ENCODE measurements at regions not wholly inside any gene's neighbourhood (a gene's known extent, or its start where the extent isn't known, plus 50 kb on each side); places are given as distances from the start of the nearest gene placed in this dataset.

- TF ChIP-seq USF1 (IDR thresholded peaks at IDR 0.05), result no peak
Observed at GRCh38 chr4:186915816-186916215, 192.2 kb upstream of the FAT1 start.

DNA sequence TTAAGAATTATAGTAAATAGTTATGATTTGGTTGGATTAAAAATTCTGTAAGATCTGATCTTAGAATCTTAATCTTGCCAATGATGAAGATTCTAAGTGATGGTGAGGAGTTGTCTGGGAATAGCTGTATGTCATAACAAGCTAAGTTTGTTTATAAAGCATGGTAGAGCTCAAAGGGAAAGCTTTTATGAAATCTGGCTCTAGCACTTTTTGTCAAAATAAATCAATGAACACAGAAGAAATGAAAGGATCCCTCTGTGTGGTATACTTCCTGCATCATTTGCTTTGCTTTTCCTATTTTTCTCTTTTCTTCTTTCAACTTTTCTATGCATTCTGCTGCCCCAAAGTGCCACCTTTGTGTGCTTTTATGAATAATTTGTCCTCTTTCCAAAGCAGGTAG lies 193.5 kb upstream of the FAT1 start:
- TF ChIP-seq NFIC (IDR thresholded peaks at IDR 0.05), result no peak
- no peak for TF ChIP-seq RAD21 (IDR thresholded peaks at IDR 0.05; ENCODE audit: low read depth)
- TF ChIP-seq, protein P1, sequence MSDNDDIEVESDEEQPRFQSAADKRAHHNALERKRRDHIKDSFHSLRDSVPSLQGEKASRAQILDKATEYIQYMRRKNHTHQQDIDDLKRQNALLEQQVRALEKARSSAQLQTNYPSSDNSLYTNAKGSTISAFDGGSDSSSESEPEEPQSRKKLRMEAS (IDR thresholded peaks at IDR 0.05), result no peak
- TF ChIP-seq YY1 (IDR thresholded peaks at IDR 0.05; ENCODE audit: low read depth), result no peak
- no peak for TF ChIP-seq TCF12 (IDR thresholded peaks at IDR 0.05; ENCODE audit: low read depth)
- TF ChIP-seq TEAD4 (IDR thresholded peaks at IDR 0.05), result no peak
- no peak for TF ChIP-seq EGR1 (IDR thresholded peaks at IDR 0.05)
- no peak for TF ChIP-seq ZBTB7A (IDR thresholded peaks at IDR 0.05; ENCODE audit: low read depth)
- TF ChIP-seq CREB1 (IDR thresholded peaks at IDR 0.05; ENCODE audit: low read depth), result no peak
- TF ChIP-seq USF1 (IDR thresholded peaks at IDR 0.05), result no peak
- TF ChIP-seq TAF1 (IDR thresholded peaks at IDR 0.05; ENCODE audit: low read depth), result no peak

DNA sequence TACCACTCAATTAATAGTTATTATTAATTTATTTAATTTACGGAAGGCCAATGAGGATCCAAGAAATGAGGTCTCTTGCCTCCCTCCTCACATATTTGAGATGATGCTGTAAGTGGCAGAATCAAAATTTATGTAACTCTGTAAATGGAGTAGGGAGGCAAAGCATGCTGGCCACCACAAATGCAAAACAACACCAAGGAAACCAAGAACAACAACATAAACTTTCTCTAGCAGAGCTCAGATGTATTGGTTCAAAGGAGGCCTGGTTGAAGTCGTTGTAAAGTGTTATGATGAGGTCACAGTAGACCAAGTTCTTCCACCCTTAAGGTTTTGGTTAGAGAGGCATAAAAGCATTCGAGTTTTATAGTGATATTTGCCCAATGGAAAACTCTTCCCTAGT lies 194.8 kb upstream of the FAT1 start:
- TF ChIP-seq TCF12 (IDR thresholded peaks at IDR 0.05; ENCODE audit: low read depth) (no peak), EP300 (IDR thresholded peaks at IDR 0.05; ENCODE audit: borderline replicate concordance) (no peak), EGR1 (IDR thresholded peaks at IDR 0.05) (no peak), FOXM1 (IDR thresholded peaks at IDR 0.05; ENCODE audit: borderline replicate concordance, low read depth) (no peak), CEBPB (IDR thresholded peaks at IDR 0.05) (no peak), RAD21 (IDR thresholded peaks at IDR 0.05; ENCODE audit: low read depth) (no peak), USF1 (IDR thresholded peaks at IDR 0.05) (no peak), YY1 (IDR thresholded peaks at IDR 0.05; ENCODE audit: low read depth) (no peak), ZBTB7A (IDR thresholded peaks at IDR 0.05; ENCODE audit: low read depth) (no peak), TEAD4 (IDR thresholded peaks at IDR 0.05) (no peak), CREB1 (IDR thresholded peaks at IDR 0.05; ENCODE audit: low read depth) (no peak), NFIC (IDR thresholded peaks at IDR 0.05) (no peak), TAF1 (IDR thresholded peaks at IDR 0.05; ENCODE audit: low read depth) (no peak)
- TF ChIP-seq, protein P1 (IDR thresholded peaks at IDR 0.05), result no peak
- TF ChIP-seq, protein P2, sequence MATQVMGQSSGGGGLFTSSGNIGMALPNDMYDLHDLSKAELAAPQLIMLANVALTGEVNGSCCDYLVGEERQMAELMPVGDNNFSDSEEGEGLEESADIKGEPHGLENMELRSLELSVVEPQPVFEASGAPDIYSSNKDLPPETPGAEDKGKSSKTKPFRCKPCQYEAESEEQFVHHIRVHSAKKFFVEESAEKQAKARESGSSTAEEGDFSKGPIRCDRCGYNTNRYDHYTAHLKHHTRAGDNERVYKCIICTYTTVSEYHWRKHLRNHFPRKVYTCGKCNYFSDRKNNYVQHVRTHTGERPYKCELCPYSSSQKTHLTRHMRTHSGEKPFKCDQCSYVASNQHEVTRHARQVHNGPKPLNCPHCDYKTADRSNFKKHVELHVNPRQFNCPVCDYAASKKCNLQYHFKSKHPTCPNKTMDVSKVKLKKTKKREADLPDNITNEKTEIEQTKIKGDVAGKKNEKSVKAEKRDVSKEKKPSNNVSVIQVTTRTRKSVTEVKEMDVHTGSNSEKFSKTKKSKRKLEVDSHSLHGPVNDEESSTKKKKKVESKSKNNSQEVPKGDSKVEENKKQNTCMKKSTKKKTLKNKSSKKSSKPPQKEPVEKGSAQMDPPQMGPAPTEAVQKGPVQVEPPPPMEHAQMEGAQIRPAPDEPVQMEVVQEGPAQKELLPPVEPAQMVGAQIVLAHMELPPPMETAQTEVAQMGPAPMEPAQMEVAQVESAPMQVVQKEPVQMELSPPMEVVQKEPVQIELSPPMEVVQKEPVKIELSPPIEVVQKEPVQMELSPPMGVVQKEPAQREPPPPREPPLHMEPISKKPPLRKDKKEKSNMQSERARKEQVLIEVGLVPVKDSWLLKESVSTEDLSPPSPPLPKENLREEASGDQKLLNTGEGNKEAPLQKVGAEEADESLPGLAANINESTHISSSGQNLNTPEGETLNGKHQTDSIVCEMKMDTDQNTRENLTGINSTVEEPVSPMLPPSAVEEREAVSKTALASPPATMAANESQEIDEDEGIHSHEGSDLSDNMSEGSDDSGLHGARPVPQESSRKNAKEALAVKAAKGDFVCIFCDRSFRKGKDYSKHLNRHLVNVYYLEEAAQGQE (IDR thresholded peaks at IDR 0.05; ENCODE audit: low read depth), result no peak

DNA sequence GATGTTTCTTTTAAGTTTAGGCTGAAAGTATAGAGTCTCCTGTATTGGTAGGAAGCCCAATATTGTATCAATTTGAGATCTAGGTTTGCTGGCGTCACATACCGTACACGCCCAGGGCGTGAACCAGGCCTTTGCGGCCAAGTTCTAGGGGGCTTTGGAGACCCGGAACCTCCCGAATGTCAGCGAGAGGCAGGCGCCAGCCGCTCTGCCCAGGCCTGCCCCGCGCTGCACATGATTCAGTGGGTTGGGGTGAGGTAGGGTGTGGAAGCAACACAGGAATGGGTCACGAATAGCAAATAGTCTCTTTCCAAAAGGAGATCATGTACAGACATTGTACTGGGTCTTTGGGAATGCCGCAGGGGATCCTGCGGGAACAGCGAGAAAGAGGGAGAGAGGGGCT lies 195.7 kb upstream of the FAT1 start:
- TF ChIP-seq TEAD4 (IDR thresholded peaks at IDR 0.05), result no peak
- TF ChIP-seq CREB1 (IDR thresholded peaks at IDR 0.05; ENCODE audit: low read depth), result no peak
- TF ChIP-seq YY1 (IDR thresholded peaks at IDR 0.05; ENCODE audit: low read depth), result no peak
- no peak for TF ChIP-seq TCF12 (IDR thresholded peaks at IDR 0.05; ENCODE audit: low read depth)
- no peak for TF ChIP-seq EP300 (IDR thresholded peaks at IDR 0.05; ENCODE audit: borderline replicate concordance)
- TF ChIP-seq, protein P1 (IDR thresholded peaks at IDR 0.05), result no peak
- TF ChIP-seq CEBPB (IDR thresholded peaks at IDR 0.05), result no peak
- TF ChIP-seq RAD21 (IDR thresholded peaks at IDR 0.05; ENCODE audit: low read depth), result no peak
- TF ChIP-seq FOXM1 (IDR thresholded peaks at IDR 0.05; ENCODE audit: borderline replicate concordance, low read depth), result no peak
- no peak for TF ChIP-seq EGR1 (IDR thresholded peaks at IDR 0.05)
- TF ChIP-seq, protein P2 (IDR thresholded peaks at IDR 0.05; ENCODE audit: low read depth), result no peak
- TF ChIP-seq TAF1 (IDR thresholded peaks at IDR 0.05; ENCODE audit: low read depth), result no peak
- TF ChIP-seq USF1 (IDR thresholded peaks at IDR 0.05), result no peak
- TF ChIP-seq NFIC (IDR thresholded peaks at IDR 0.05), result no peak
- TF ChIP-seq ZBTB7A (IDR thresholded peaks at IDR 0.05; ENCODE audit: low read depth), result no peak

DNA sequence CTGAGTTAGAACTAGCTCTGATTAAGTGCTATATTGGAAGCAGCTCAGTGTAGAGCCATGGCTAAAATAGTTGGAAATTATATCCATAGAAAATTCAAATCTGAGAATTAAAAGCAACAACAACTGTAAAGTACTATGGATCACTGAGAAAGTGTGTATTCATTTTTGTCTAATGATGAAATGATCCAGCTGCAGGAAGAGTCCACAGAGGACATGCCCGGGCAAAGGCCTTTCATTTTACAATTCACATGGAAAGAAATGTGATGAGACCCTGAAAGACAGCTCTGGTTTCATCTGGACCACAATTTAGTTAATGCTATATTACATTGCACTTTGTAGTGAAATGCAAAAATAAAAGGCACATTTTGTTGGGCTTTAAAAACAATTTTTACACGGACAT lies 196.8 kb upstream of the FAT1 start:
- no peak for TF ChIP-seq CREB1 (IDR thresholded peaks at IDR 0.05; ENCODE audit: low read depth)
- no peak for TF ChIP-seq TCF12 (IDR thresholded peaks at IDR 0.05; ENCODE audit: low read depth)
- TF ChIP-seq USF1 (IDR thresholded peaks at IDR 0.05), result no peak
- no peak for TF ChIP-seq TEAD4 (IDR thresholded peaks at IDR 0.05)
- TF ChIP-seq CEBPB (IDR thresholded peaks at IDR 0.05), result no peak
- no peak for TF ChIP-seq YY1 (IDR thresholded peaks at IDR 0.05; ENCODE audit: low read depth)
- TF ChIP-seq, protein P2 (IDR thresholded peaks at IDR 0.05; ENCODE audit: low read depth), result no peak
- TF ChIP-seq, protein P1 (IDR thresholded peaks at IDR 0.05), result no peak
- TF ChIP-seq FOXM1 (IDR thresholded peaks at IDR 0.05; ENCODE audit: borderline replicate concordance, low read depth), result no peak
- TF ChIP-seq EGR1 (IDR thresholded peaks at IDR 0.05), result no peak
- TF ChIP-seq NFIC (IDR thresholded peaks at IDR 0.05), result no peak
- TF ChIP-seq ZBTB7A (IDR thresholded peaks at IDR 0.05; ENCODE audit: low read depth), result no peak
- TF ChIP-seq EP300 (IDR thresholded peaks at IDR 0.05; ENCODE audit: borderline replicate concordance), result no peak
- no peak for TF ChIP-seq RAD21 (IDR thresholded peaks at IDR 0.05; ENCODE audit: low read depth)
- no peak for TF ChIP-seq TAF1 (IDR thresholded peaks at IDR 0.05; ENCODE audit: low read depth)

All from Ishikawa (cell line).